22Rv1 (cell line): ENCODE measurements at regions not wholly inside any gene's neighbourhood (a gene's known extent, or its start where the extent isn't known, plus 50 kb on each side); places are given as distances from the start of the nearest gene placed in this dataset.

Source experiments
- H3K27ac ChIP-seq: fragments of 450-650 bp; 2 replicates; pipeline ENCODE4 v1.5.1; 2017
- ZFX ChIP-seq: fragments of 450-650 bp; IDR thresholded peaks from 2 replicates; pipeline ENCODE4 v1.6.1; 2017; ENCODE audit warnings: antibody characterized with exemption, borderline replicate concordance
- TF ChIP-seq, protein P1 (sequence below): fragments of 450-650 bp; IDR thresholded peaks from 2 replicates; pipeline ENCODE4 v1.5.1; 2017; ENCODE audit warnings: mild to moderate bottlenecking

DNA sequence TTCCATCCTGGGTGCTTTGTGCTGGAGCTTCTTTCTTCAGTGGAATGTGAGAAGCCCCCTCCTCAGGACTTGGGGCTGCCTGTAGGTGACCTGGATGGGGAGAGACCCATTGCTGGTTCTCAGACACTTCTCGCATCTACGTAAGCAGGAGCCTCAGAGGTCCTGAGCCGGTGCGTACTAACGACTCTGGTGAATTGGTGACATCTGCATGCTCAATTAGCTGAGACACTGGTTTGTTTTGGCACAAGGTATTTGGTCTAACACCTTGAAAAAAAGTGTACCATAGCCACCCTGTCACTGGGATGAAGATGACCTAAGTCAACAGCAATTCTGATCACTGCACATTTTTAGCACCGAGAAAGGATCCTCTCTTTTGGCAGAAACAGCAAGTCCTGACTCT lies 57.7 kb downstream of the LRRC30 start:
- TF ChIP-seq ZFX = no peak
- TF ChIP-seq, protein P1, sequence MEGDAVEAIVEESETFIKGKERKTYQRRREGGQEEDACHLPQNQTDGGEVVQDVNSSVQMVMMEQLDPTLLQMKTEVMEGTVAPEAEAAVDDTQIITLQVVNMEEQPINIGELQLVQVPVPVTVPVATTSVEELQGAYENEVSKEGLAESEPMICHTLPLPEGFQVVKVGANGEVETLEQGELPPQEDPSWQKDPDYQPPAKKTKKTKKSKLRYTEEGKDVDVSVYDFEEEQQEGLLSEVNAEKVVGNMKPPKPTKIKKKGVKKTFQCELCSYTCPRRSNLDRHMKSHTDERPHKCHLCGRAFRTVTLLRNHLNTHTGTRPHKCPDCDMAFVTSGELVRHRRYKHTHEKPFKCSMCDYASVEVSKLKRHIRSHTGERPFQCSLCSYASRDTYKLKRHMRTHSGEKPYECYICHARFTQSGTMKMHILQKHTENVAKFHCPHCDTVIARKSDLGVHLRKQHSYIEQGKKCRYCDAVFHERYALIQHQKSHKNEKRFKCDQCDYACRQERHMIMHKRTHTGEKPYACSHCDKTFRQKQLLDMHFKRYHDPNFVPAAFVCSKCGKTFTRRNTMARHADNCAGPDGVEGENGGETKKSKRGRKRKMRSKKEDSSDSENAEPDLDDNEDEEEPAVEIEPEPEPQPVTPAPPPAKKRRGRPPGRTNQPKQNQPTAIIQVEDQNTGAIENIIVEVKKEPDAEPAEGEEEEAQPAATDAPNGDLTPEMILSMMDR = no peak
- H3K27ac ChIP-seq = no peak overlapping the region

GRCh38 chr18:7290077-7290476 lies 59.2 kb downstream of the LRRC30 start:
- no peak overlapping the region for H3K27ac ChIP-seq
- TF ChIP-seq, protein P1 = no peak
- TF ChIP-seq ZFX = no peak

GRCh38 chr18:7291046-7291445 lies 60.2 kb downstream of the LRRC30 start:
- no peak overlapping the region for H3K27ac ChIP-seq
- no peak for TF ChIP-seq ZFX
- TF ChIP-seq, protein P1 = no peak

DNA sequence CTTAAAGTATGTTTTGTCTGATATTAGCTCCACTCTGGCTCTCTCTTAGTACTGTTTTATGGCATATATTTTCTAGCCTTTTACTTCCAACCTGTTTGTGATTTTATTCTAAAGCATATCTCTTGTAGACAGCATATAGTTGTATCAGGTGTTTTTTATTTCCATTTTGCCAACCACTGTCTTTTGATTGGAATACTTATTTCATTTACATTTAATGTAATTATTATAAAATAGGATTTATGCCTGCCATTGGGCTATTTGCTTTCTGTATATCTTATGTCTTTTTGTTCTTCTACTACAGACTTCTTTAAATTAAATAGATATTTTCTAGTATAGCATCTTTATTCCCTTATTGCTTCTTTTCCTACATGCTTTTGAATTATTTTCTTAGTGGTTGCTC lies 67.3 kb downstream of the LRRC30 start:
- TF ChIP-seq, protein P1 = no peak
- TF ChIP-seq ZFX = no peak

DNA sequence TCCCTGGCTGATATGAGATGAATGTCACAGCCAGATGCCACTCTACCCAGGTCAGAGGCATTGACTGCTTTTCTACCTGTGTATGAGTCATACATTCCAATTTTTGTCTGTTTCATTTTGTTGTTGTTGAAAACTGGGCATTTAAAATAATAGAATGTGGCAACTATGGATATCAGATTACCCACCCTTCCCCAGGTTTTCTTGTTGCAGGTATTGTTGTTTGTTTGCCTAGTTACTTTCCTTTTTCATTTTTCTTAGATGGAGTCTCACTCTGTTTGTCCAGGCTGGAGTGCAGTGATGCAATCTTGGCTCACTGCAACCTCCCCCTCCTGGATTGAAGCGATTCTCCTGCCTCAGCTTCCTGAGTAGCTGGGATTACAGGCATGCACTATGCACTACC lies 70.2 kb downstream of the LRRC30 start:
- TF ChIP-seq, protein P1 = no peak
- TF ChIP-seq ZFX = no peak

More for the DNA sequence above, 67.3 kb downstream of the LRRC30 start:
- H3K27ac ChIP-seq = no peak overlapping the region

DNA sequence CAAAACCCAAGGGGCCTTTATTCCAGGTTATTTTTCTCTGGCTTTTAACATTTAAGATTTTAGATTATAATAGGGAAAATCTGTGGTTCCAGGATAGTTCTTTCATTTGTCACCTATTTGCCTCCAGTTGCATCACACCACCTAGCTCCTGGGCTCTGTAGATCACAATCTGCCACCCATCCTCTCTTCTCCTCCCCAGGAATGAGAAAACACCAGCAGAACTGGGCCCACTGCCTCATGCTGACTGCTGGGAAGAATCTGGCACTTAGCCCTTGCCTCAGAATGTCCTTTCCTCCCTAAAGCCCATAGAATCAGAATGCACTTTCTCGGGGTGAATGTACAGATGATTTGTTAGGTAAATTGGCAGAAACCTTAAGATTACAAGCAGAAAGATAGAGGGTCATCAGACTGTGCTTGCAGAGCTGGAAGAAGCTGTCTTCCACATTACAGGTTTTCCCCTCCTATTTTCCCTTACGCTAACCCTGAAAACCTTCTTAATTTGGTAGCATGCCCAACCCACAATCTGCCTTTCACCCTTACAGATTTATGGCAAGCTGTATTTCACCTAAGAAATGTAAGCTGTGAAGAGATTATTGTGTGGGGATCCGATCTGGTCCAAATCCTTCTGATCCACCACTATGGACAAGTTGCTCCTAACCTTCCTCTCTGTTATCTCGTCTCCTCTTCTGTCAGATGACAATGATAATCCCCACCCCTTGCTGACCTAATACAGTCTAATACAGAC lies 72.6 kb downstream of the LRRC30 start:
- TF ChIP-seq ZFX = no peak
- TF ChIP-seq, protein P1 = no peak
- no peak overlapping the region for H3K27ac ChIP-seq

More for the DNA sequence above, 70.2 kb downstream of the LRRC30 start:
- H3K27ac ChIP-seq = no peak overlapping the region

GRCh38 chr18:7304061-7304370 lies 73.1 kb downstream of the LRRC30 start:
- TF ChIP-seq, protein P1 = no peak
- TF ChIP-seq ZFX = no peak
- H3K27ac ChIP-seq = no peak overlapping the region
